Cardiac fibroblast (primary cell): ENCODE measurements at regions not wholly inside any gene's neighbourhood (a gene's known extent, or its start where the extent isn't known, plus 50 kb on each side); places are given as distances from the start of the nearest gene placed in this dataset.

ENCODE experiments used
- DNase-seq, 2 donors: peaks; one replicate each; pipeline versions ENCODE4 v3.0.0 to v3.0.0-alpha.2; 2010; ENCODE audit warnings: low read depth in 2 of 2
- H3K4me3 ChIP-seq, 2 donors: replicated peaks in 1 of 2; 1 replicate in 1 of 2; 2 replicates in 1 of 2; pipeline ENCODE4 v1.5.1; 2011; ENCODE audit warnings: low read depth in 2 of 2, low read length in 2 of 2, mild to moderate bottlenecking in 2 of 2, moderate library complexity in 1 of 2
- TF ChIP-seq, protein P1 (sequence below): IDR thresholded peaks from one replicate; pipeline ENCODE4 v1.5.1; 2011; ENCODE audit warnings: low read depth, mild to moderate bottlenecking, low read length, inconsistent platforms

DNA sequence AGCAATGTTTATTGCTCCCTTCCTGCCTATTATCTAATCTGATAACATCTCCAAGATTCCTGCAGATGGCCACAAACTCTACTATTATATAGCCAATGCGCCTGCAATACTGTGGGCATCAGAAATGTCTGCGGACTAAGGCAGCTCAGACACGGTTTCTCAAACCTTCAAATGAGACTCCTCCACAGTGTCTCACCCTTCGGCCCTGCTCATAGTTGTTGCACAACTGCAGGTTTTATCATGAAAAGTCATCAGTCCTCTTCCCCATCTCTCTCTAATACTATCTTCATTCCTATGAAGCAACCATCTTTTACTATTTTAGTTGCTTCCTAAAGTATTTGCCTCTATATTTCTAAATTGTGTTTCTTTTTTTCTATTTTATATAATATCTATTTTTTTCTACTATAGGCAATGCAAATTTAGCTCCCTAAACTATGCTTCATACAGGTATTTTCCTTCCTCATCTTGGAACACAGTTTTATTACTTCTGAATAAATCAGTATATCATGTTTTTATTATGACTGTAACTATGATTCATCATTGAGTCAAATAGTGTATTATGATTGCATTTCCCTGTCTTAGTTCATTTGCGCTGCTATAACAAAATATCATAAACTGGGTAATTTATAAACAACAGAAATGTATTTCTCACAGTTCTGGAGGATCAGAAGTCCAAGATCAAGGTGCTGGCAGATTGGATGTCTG lies 129.7 kb upstream of the EDNRA start:
- H3K4me3 ChIP-seq = no peak overlapping the region
- TF ChIP-seq, protein P1, sequence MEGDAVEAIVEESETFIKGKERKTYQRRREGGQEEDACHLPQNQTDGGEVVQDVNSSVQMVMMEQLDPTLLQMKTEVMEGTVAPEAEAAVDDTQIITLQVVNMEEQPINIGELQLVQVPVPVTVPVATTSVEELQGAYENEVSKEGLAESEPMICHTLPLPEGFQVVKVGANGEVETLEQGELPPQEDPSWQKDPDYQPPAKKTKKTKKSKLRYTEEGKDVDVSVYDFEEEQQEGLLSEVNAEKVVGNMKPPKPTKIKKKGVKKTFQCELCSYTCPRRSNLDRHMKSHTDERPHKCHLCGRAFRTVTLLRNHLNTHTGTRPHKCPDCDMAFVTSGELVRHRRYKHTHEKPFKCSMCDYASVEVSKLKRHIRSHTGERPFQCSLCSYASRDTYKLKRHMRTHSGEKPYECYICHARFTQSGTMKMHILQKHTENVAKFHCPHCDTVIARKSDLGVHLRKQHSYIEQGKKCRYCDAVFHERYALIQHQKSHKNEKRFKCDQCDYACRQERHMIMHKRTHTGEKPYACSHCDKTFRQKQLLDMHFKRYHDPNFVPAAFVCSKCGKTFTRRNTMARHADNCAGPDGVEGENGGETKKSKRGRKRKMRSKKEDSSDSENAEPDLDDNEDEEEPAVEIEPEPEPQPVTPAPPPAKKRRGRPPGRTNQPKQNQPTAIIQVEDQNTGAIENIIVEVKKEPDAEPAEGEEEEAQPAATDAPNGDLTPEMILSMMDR = no peak
- peak in 1 of 2 donors; percentile 69 for DNase-seq

DNA sequence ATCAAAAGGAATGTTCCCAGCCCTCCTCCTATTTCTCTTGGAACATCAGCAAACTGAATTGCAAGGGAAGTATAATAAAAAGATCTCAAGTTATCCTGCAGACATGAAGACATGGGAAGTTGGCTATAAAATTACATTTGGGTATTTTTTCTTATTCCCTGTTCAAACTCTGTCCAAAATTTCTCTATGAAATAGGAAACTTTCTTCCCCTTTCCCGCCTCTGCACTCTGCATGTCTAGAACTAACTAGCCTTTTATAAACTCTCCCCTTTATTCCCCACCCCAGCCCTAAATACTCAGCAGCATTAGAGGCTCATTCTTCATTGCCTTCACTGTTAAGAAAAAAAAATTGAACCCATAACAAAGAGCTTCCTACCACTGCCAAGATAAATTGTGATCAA lies 126.7 kb upstream of the EDNRA start:
- DNase-seq = no peak
- H3K4me3 ChIP-seq = no peak overlapping the region
- TF ChIP-seq, protein P1 = no peak

DNA sequence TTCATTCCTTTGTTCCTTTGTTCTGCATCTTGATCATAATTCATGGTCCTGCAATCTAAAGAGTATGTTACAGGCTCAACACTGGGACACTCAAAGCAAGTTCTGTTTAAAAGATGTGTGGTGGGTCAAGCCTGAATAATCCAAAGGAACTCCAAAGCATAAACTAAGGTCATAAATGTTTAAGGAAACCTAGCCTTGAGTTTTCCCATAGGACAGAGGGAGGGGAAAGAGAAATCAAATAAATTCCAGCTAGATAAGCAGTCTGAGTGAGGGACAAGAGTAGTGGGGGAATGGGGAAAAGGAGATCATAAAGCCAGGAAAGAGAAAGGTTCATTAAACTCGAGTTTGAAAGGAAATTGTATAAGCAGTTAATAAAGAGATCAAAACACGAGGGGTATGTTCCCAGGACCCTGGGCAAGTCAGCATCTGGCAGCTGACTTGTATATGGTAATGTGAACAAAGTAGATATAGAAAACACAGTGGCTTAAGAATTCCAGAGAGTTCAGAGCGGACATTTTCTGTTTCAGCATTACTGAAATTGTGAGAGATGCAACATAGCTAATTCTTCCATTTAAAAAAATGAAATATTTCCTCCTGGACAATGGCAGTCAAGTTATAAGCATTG lies 125.8 kb upstream of the EDNRA start:
- no peak overlapping the region for H3K4me3 ChIP-seq
- no peak for DNase-seq
- TF ChIP-seq, protein P1 = no peak

DNA sequence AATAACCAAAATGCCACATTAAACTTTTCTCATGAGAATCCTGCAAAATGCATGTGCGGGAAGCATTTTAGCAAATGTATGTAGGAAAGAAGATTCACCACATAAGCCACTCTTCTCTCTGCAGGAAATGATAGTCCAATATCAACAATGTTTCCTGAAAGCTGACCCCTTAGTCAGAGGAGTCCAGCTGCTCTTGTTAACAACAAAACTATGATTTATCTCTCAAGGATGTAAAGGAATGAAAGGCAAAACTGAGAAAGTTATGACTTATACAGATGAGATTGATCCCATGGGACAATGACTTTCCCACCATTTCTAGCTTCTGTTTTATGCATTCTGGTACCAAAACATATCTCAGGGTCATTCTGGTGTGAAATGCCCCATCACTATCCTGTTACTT lies 125.0 kb upstream of the EDNRA start:
- TF ChIP-seq, protein P1 = no peak
- peak; percentile 54 to 97 for DNase-seq
- H3K4me3 ChIP-seq = no peak overlapping the region

DNA sequence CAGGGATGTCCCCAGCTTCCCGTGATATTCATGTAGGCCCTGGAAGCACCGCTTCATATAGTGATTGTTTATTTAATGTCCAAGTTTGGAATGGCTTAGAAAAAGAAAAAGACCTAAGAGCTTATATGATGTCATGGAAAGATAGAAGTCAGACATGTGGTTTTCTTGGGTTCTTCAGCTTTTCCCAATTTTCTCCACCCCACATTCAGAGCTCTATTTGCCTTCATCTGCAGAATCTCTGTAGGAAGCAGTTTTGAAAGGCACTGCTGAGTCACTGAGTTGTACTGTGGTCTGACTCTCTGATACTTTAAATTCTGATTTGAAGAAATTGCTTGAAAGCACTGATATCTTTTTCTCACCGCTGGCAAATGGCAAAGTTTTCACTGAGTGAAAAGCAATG lies 120.6 kb upstream of the EDNRA start:
- TF ChIP-seq, protein P1 = no peak
- no peak overlapping the region for H3K4me3 ChIP-seq
- peak; percentile 87 to 88 for DNase-seq

DNA sequence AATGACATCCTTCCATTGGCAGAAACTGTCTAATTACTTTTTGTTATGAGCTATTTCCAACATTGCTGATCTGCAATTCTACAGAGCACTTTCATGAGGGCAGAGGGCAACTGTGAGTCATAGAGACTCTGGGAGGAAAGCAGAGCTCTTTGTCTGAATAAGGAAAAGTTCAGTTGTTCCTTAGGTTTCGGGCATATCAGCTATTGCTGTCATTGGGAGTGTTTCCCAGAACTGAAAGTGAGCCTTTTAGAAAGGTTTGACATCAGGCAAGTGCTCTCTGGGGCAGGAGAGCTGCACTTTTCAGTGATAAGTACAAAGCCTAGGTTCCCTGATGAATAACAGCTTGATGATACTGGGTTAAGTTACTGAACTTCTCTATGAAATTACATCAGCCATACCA lies 119.2 kb upstream of the EDNRA start:
- H3K4me3 ChIP-seq = no peak overlapping the region
- TF ChIP-seq, protein P1 = no peak
- DNase-seq = peak; percentile 91 to 94
